ENCODE measurements at regions not wholly inside any gene's neighbourhood (a gene's known extent, or its start where the extent isn't known, plus 50 kb on each side); places are given as distances from the start of the nearest gene placed in this dataset.

GRCh38 chr11:8818421-8818820, 92.6 kb upstream of the AKIP1 start:
- no peak overlapping the region for H3K27ac ChIP-seq
- DNase-seq (ENCODE audit: low read depth, low spot score) = no peak

- no peak overlapping the region for H3K27ac ChIP-seq
- no peak for DNase-seq (ENCODE audit: low read depth, low spot score)
These were observed 90.6 kb upstream of the AKIP1 start for GRCh38 chr11:8820401-8820800.

- no peak overlapping the region for H3K27ac ChIP-seq
- DNase-seq (ENCODE audit: low read depth, low spot score) = no peak
These were observed 88.5 kb upstream of the AKIP1 start for GRCh38 chr11:8822469-8822868.

GRCh38 chr11:8823174-8823742, 87.7 kb upstream of the AKIP1 start:
- no peak overlapping the region for H3K27ac ChIP-seq
- no peak for DNase-seq (ENCODE audit: low read depth, low spot score)

GRCh38 chr11:8826139-8826786, 84.7 kb upstream of the AKIP1 start:
- no peak overlapping the region for H3K27ac ChIP-seq
- no peak for DNase-seq (ENCODE audit: low read depth, low spot score)

- H3K27ac ChIP-seq = no peak overlapping the region
These were observed 84.0 kb upstream of the AKIP1 start for GRCh38 chr11:8826901-8827560.

GRCh38 chr11:8828046-8828445, 82.9 kb upstream of the AKIP1 start:
- no peak overlapping the region for H3K27ac ChIP-seq
- DNase-seq (ENCODE audit: low read depth, low spot score) = no peak

More at GRCh38 chr11:8826901-8827560, 84.0 kb upstream of the AKIP1 start:
- no peak for DNase-seq (ENCODE audit: low read depth, low spot score)

GRCh38 chr11:8828580-8829361, 82.2 kb upstream of the AKIP1 start:
- no peak for DNase-seq (ENCODE audit: low read depth, low spot score)
- H3K27ac ChIP-seq = no peak overlapping the region

- H3K27ac ChIP-seq = no peak overlapping the region
- no peak for DNase-seq (ENCODE audit: low read depth, low spot score)
These were observed 81.4 kb upstream of the AKIP1 start for GRCh38 chr11:8829556-8829955.

- DNase-seq (ENCODE audit: low read depth, low spot score) = no peak
- no peak overlapping the region for H3K27ac ChIP-seq
These were observed 80.3 kb upstream of the AKIP1 start for GRCh38 chr11:8830641-8831040.

GRCh38 chr11:8831861-8832260, 79.1 kb upstream of the AKIP1 start:
- DNase-seq (ENCODE audit: low read depth, low spot score) = no peak
- peak overlapping the region; percentile 87 for H3K27ac ChIP-seq

GRCh38 chr11:8832571-8833260, 78.3 kb upstream of the AKIP1 start:
- peak overlapping the region; percentile 87 for H3K27ac ChIP-seq
- no peak for DNase-seq (ENCODE audit: low read depth, low spot score)

- DNase-seq (ENCODE audit: low read depth, low spot score) = no peak
- H3K27ac ChIP-seq = peak overlapping the region; percentile 87
These were observed 77.2 kb upstream of the AKIP1 start for GRCh38 chr11:8833568-8834315.

- DNase-seq (ENCODE audit: low read depth, low spot score) = no peak
- H3K27ac ChIP-seq = peak overlapping the region; percentile 87
These were observed 76.6 kb upstream of the AKIP1 start for GRCh38 chr11:8834379-8834778.

GRCh38 chr11:8838248-8838647, 72.7 kb upstream of the AKIP1 start:
- DNase-seq (ENCODE audit: low read depth, low spot score) = no peak
- no peak overlapping the region for H3K27ac ChIP-seq

- H3K27ac ChIP-seq = no peak overlapping the region
- no peak for DNase-seq (ENCODE audit: low read depth, low spot score)
These were observed 71.6 kb upstream of the AKIP1 start for GRCh38 chr11:8839306-8839956.

- DNase-seq (ENCODE audit: low read depth, low spot score) = no peak
- H3K27ac ChIP-seq = no peak overlapping the region
These were observed 70.7 kb upstream of the AKIP1 start for GRCh38 chr11:8839957-8840945.

GRCh38 chr11:8841899-8842298, 69.1 kb upstream of the AKIP1 start:
- no peak for DNase-seq (ENCODE audit: low read depth, low spot score)

More at GRCh38 chr11:8841899-8842298, 69.1 kb upstream of the AKIP1 start:
- H3K27ac ChIP-seq = no peak overlapping the region
